WTC11 (cell line): ENCODE measurements at regions not wholly inside any gene's neighbourhood (a gene's known extent, or its start where the extent isn't known, plus 50 kb on each side); places are given as distances from the start of the nearest gene placed in this dataset.

Source experiments
- ATAC-seq: fragments of 200-7000 bp; cut with Tn5 transposase; 2 replicates; pipeline ENCODE4 v1.10.0; 2021; ENCODE audit warnings: mild to moderate bottlenecking, moderate library complexity
- CTCF ChIA-PET: fragments of 300-600 bp; sonication (Branson Sonifier 250); formaldehyde crosslinking; loops from one replicate; lab custom pipeline; 2021; ENCODE audit warnings: antibody characterized with exemption; lab: Charles Lee
- POLR2A ChIA-PET: fragments of 350-600 bp; sonication (Branson Sonifier 250); formaldehyde crosslinking; loops from one replicate; lab custom pipeline; 2021; ENCODE audit warnings: antibody characterized with exemption; lab: Charles Lee
- DNase-seq: peaks from one replicate; pipeline ENCODE4 v3.0.0; 2021; ENCODE audit warnings: low spot score
- H3K27ac Mint-ChIP-seq: 2 replicates; pipeline ENCODE4 v1.8.0; 2021; ENCODE audit warnings: mixed read lengths
- H3K27me3 Mint-ChIP-seq: 2 replicates; pipeline ENCODE4 v1.8.0; 2021; ENCODE audit warnings: low read depth, mild to moderate bottlenecking, moderate library complexity, mixed read lengths
- H3K36me3 Mint-ChIP-seq: 2 replicates; pipeline ENCODE4 v1.8.0; 2021; ENCODE audit warnings: mixed read lengths
- H3K4me1 Mint-ChIP-seq: 2 replicates; pipeline ENCODE4 v1.8.0; 2022; ENCODE audit warnings: mixed read lengths
- H3K4me3 Mint-ChIP-seq: 2 replicates; pipeline ENCODE4 v1.8.0; 2021; ENCODE audit warnings: mild to moderate bottlenecking, moderate library complexity, mixed read lengths
- H3K9me3 Mint-ChIP-seq: 2 replicates; pipeline ENCODE4 v1.8.0; 2021; ENCODE audit warnings: mixed read lengths
- CBFB ChIP-seq: sonication (generic); formaldehyde crosslinking; IDR thresholded peaks from 2 replicates; pipeline ENCODE4 v1.8.1; 2022; ENCODE audit warnings: mild to moderate bottlenecking, low read depth, missing genetic modification reagents
- CREB1 ChIP-seq: sonication (generic); formaldehyde crosslinking; IDR thresholded peaks from 2 replicates; pipeline ENCODE4 v1.8.0; 2023; ENCODE audit warnings: mild to moderate bottlenecking, missing genetic modification reagents
- CREM ChIP-seq: sonication (generic); formaldehyde crosslinking; IDR thresholded peaks from 2 replicates; pipeline ENCODE4 v1.8.1; 2022; ENCODE audit warnings: mild to moderate bottlenecking, missing genetic modification reagents, moderate library complexity
- E2F5 ChIP-seq: sonication (generic); formaldehyde crosslinking; IDR thresholded peaks from 2 replicates; pipeline ENCODE4 v1.8.1; 2022; ENCODE audit warnings: mild to moderate bottlenecking, moderate library complexity, missing genetic modification reagents
- ELF4 ChIP-seq: sonication (generic); formaldehyde crosslinking; IDR thresholded peaks from 2 replicates; pipeline ENCODE4 v1.8.1; 2022; ENCODE audit warnings: low read depth, mild to moderate bottlenecking, moderate library complexity, missing genetic modification reagents
- FOXJ3 ChIP-seq: sonication (generic); formaldehyde crosslinking; IDR thresholded peaks from 2 replicates; pipeline ENCODE4 v1.9.0; 2021; ENCODE audit warnings: missing genetic modification reagents, mild to moderate bottlenecking, borderline replicate concordance
- FOXK1 ChIP-seq: sonication (generic); formaldehyde crosslinking; IDR thresholded peaks from 2 replicates; pipeline ENCODE4 v1.8.0; 2022; ENCODE audit warnings: mild to moderate bottlenecking, moderate library complexity, missing genetic modification reagents
- GABPB1 ChIP-seq: sonication (generic); formaldehyde crosslinking; IDR thresholded peaks from 2 replicates; pipeline ENCODE4 v1.8.1; 2023; ENCODE audit warnings: mild to moderate bottlenecking, missing genetic modification reagents
- KAT7 ChIP-seq: sonication (generic); formaldehyde crosslinking; IDR thresholded peaks from 2 replicates; pipeline ENCODE4 v1.8.1; 2023; ENCODE audit warnings: missing genetic modification reagents, mild to moderate bottlenecking, borderline replicate concordance
- MYBL2 ChIP-seq: sonication (generic); formaldehyde crosslinking; IDR thresholded peaks from 2 replicates; pipeline ENCODE4 v1.8.1; 2023; ENCODE audit warnings: mild to moderate bottlenecking, moderate library complexity, missing genetic modification reagents
- NFATC4 ChIP-seq: fragments of 250-450 bp; sonication (Bioruptor Pico); IDR thresholded peaks from 2 replicates; pipeline ENCODE4 v1.9.0; 2021; ENCODE audit warnings: mild to moderate bottlenecking
- PRDM15 ChIP-seq: sonication (generic); formaldehyde crosslinking; IDR thresholded peaks from 2 replicates; pipeline ENCODE4 v1.8.0; 2022; ENCODE audit warnings: missing genetic modification reagents
- TEAD4 ChIP-seq: sonication (generic); formaldehyde crosslinking; IDR thresholded peaks from 2 replicates; pipeline ENCODE4 v1.8.0; 2022; ENCODE audit warnings: mild to moderate bottlenecking, missing genetic modification reagents
- USF1 ChIP-seq: sonication (generic); formaldehyde crosslinking; IDR thresholded peaks from 2 replicates; pipeline ENCODE4 v1.8.0; 2022; ENCODE audit warnings: mild to moderate bottlenecking, missing genetic modification reagents
- ZNF263 ChIP-seq: sonication (generic); formaldehyde crosslinking; IDR thresholded peaks from 2 replicates; pipeline ENCODE4 v1.8.1; 2022; ENCODE audit warnings: low read depth, mild to moderate bottlenecking, moderate library complexity, missing genetic modification reagents
- ZNF425 ChIP-seq: fragments of 250-450 bp; sonication (Bioruptor Pico); conservative IDR thresholded peaks from 2 replicates; pipeline ENCODE4 v1.9.0; 2021; ENCODE audit warnings: mild to moderate bottlenecking
- TF ChIP-seq, protein P1 (sequence below): fragments of 250-450 bp; sonication (Bioruptor Pico); IDR thresholded peaks from 2 replicates; pipeline ENCODE4 v1.9.0; 2021; ENCODE audit warnings: mild to moderate bottlenecking
- TF ChIP-seq, protein P2 (sequence below): sonication (generic); formaldehyde crosslinking; IDR thresholded peaks from 2 replicates; pipeline ENCODE4 v1.8.0; 2022; ENCODE audit warnings: mild to moderate bottlenecking, missing genetic modification reagents
- TF ChIP-seq, protein P3 (sequence below): sonication (generic); formaldehyde crosslinking; IDR thresholded peaks from 2 replicates; pipeline ENCODE4 v1.8.1; 2023; ENCODE audit warnings: mild to moderate bottlenecking, missing genetic modification reagents, moderate library complexity

GRCh38 chr12:28121433-28121832, 68.8 kb upstream of the CCDC91 start:
- TF ChIP-seq CREM (CRISPR knock-in tag) (no peak), ZNF425 (CRISPR knock-in tag) (no peak), MYBL2 (CRISPR knock-in tag) (no peak), KAT7 (CRISPR knock-in tag) (no peak), FOXK1 (CRISPR knock-in tag) (no peak), FOXJ3 (no peak), GABPB1 (no peak), USF1 (CRISPR knock-in tag) (no peak), ZNF263 (CRISPR knock-in tag) (no peak), E2F5 (CRISPR knock-in tag) (no peak), NFATC4 (CRISPR knock-in tag) (no peak), ELF4 (CRISPR knock-in tag) (no peak), PRDM15 (CRISPR knock-in tag) (no peak), CBFB (no peak), TEAD4 (CRISPR knock-in tag) (no peak), CREB1 (CRISPR knock-in tag) (no peak)
- TF ChIP-seq, protein P1, sequence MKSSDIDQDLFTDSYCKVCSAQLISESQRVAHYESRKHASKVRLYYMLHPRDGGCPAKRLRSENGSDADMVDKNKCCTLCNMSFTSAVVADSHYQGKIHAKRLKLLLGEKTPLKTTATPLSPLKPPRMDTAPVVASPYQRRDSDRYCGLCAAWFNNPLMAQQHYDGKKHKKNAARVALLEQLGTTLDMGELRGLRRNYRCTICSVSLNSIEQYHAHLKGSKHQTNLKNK: no peak
- TF ChIP-seq, protein P2, sequence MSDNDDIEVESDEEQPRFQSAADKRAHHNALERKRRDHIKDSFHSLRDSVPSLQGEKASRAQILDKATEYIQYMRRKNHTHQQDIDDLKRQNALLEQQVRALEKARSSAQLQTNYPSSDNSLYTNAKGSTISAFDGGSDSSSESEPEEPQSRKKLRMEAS: no peak
- TF ChIP-seq, protein P3, sequence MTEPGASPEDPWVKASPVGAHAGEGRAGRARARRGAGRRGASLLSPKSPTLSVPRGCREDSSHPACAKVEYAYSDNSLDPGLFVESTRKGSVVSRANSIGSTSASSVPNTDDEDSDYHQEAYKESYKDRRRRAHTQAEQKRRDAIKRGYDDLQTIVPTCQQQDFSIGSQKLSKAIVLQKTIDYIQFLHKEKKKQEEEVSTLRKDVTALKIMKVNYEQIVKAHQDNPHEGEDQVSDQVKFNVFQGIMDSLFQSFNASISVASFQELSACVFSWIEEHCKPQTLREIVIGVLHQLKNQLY: no peak
- Mint-ChIP-seq H3K4me1 (no peaks in the 10 kb centered on the region), H3K9me3 (no peaks in the 10 kb centered on the region), H3K27ac (no peak overlapping the region), H3K27me3 (no peaks in the 10 kb centered on the region), H3K4me3 (no peak overlapping the region), H3K36me3 (no peaks in the 10 kb centered on the region)
- ATAC-seq: no peak
- POLR2A ChIA-PET: no interaction called here
- CTCF ChIA-PET: interaction anchor here (0.7 kb wide), 1 partner anchor 151 kb away, joined by 3 read pairs; no protein-coding TSS in a partner anchor
- no peak for DNase-seq
